ENCODE measurements at regions not wholly inside any gene's neighbourhood (a gene's known extent, or its start where the extent isn't known, plus 50 kb on each side); places are given as distances from the start of the nearest gene placed in this dataset.

DNA sequence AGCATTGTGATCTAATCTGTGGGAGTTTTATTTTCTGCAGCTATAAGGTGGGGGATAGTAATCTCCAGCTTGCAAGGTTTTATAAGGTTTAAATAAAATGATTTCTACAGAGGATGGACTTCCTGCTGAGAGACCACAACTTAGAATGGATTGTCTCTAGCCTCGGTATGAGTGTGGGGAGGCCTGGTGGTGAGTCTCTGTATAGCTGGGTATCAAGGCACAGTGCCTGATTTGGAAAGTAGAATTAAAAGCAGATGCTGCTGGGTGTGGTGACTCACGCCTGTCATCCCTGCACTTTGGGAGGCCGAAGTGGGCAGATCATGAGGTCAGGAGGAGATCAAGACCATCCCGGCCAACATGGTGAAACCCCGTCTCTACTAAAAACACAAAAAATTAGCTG, 162.0 kb upstream of the GATB start:
- TF ChIP-seq CTCF (conservative IDR thresholded peaks at IDR 0.05 in 1 of 2, IDR thresholded peaks at IDR 0.05 in 1 of 2; ENCODE audit: extremely low read depth in 1 of 2, insufficient read depth in 1 of 2, low read depth in 1 of 2, low read length in 2 of 2) (no peak), EZH2 (IDR thresholded peaks at IDR 0.05; ENCODE audit: borderline replicate concordance, low read length) (no peak)
